H1 (cell line): ENCODE measurements at regions not wholly inside any gene's neighbourhood (a gene's known extent, or its start where the extent isn't known, plus 50 kb on each side); places are given as distances from the start of the nearest gene placed in this dataset.

ENCODE experiments used
- EGR1 ChIP-seq: IDR thresholded peaks from 2 replicates; pipeline ENCODE4 v1.6.1; 2011; ENCODE audit warnings: low read depth, low read length, borderline replicate concordance
- SP1 ChIP-seq: IDR thresholded peaks from 2 replicates; pipeline ENCODE4 v1.6.1; 2011; ENCODE audit warnings: low read depth, low read length
- TF ChIP-seq, protein P1 (sequence below), 3 experiments: IDR thresholded peaks; 1 replicate in 2 of 3; 2 replicates in 1 of 3; pipeline versions ENCODE4 v1.5.1 to v1.6.1; 2011; ENCODE audit warnings: low read length in 3 of 3, mild to moderate bottlenecking in 3 of 3, inconsistent platforms in 2 of 3, low read depth in 1 of 3, moderate library complexity in 1 of 3; ENCODE audit not compliant: insufficient read depth in 1 of 3; ENCODE audit errors: control extremely low read depth in 1 of 3

DNA sequence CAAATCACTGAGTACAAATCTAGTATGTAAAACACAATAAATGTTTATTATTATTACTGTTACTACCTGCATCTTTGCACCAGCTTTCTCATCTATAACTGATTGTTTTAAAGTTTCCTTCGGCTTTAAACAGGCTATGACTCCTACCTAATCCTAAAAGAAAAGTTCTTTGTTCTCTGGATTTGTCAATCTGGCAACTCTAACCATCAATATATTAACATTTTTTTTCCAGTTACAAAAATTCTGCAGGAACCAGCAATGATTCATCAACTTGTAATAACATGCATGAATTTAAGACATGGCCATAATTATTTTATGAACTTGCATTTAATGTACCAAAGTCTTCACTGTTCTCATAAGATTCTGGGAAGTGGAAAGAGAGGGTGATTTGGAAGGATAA lies 228.5 kb downstream of the PIK3R1 start:
- TF ChIP-seq, protein P1, sequence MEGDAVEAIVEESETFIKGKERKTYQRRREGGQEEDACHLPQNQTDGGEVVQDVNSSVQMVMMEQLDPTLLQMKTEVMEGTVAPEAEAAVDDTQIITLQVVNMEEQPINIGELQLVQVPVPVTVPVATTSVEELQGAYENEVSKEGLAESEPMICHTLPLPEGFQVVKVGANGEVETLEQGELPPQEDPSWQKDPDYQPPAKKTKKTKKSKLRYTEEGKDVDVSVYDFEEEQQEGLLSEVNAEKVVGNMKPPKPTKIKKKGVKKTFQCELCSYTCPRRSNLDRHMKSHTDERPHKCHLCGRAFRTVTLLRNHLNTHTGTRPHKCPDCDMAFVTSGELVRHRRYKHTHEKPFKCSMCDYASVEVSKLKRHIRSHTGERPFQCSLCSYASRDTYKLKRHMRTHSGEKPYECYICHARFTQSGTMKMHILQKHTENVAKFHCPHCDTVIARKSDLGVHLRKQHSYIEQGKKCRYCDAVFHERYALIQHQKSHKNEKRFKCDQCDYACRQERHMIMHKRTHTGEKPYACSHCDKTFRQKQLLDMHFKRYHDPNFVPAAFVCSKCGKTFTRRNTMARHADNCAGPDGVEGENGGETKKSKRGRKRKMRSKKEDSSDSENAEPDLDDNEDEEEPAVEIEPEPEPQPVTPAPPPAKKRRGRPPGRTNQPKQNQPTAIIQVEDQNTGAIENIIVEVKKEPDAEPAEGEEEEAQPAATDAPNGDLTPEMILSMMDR (IDR thresholded peaks at IDR 0.05; ENCODE audit: control extremely low read depth in 1 of 3, insufficient read depth in 1 of 3, low read depth in 1 of 3, low read length in 3 of 3) = no peak
- TF ChIP-seq SP1 = no peak
- no peak for TF ChIP-seq EGR1
